ENCODE measurements at regions not wholly inside any gene's neighbourhood (a gene's known extent, or its start where the extent isn't known, plus 50 kb on each side); places are given as distances from the start of the nearest gene placed in this dataset.

GRCh38 chr5:5558102-5558501 lies 135.6 kb downstream of the ICE1 start:
- 74 to 78% methylated on average over 3 to 6 of the region's 6 CpGs for WGBS, 2 donors (ENCODE audit: low coverage in 1 of 2)
- H3K27ac ChIP-seq = no peak overlapping the region
- in situ Hi-C loops (cut with MboI; ENCODE audit: low pct_ligation_motif_present in 1 of 4, low pct_unique_long_range_greater_than_20kb in 1 of 4, low sequenced_read_pairs in 3 of 4) = no loop called here
- intact Hi-C loops (cut with DNase I; ENCODE audit: low total_unique reads) = no loop called here
- no peaks in the 10 kb centered on the region for H3K27me3 ChIP-seq
- H3K4me3 ChIP-seq = no peak overlapping the region
- TF ChIP-seq POLR2AphosphoS5 (IDR thresholded peaks at IDR 0.05) = no peak
- no peak for TF ChIP-seq POLR2A (IDR thresholded peaks at IDR 0.05)
- TF ChIP-seq CTCF (IDR thresholded peaks at IDR 0.05) = no peak
- TF ChIP-seq EP300 (IDR thresholded peaks at IDR 0.05; ENCODE audit: low read depth) = no peak
- H3K36me3 ChIP-seq = no peaks in the 10 kb centered on the region
- DNase-seq = no peak
- no peaks in the 10 kb centered on the region for H3K4me1 ChIP-seq
- no peaks in the 10 kb centered on the region for H3K9me3 ChIP-seq

- in situ Hi-C loops (cut with MboI; ENCODE audit: low pct_ligation_motif_present in 1 of 4, low pct_unique_long_range_greater_than_20kb in 1 of 4, low sequenced_read_pairs in 3 of 4) (no loop called here), intact Hi-C loops (cut with DNase I; ENCODE audit: low total_unique reads) (no loop called here)
- H3K27me3 ChIP-seq = no peaks in the 10 kb centered on the region
- no peak overlapping the region for H3K4me3 ChIP-seq
- no peak for DNase-seq
- no peaks in the 10 kb centered on the region for H3K9me3 ChIP-seq
- TF ChIP-seq EP300 (IDR thresholded peaks at IDR 0.05; ENCODE audit: low read depth) (no peak), POLR2A (IDR thresholded peaks at IDR 0.05) (no peak), POLR2AphosphoS5 (IDR thresholded peaks at IDR 0.05) (no peak), CTCF (IDR thresholded peaks at IDR 0.05) (no peak)
- no peaks in the 10 kb centered on the region for H3K36me3 ChIP-seq
- no peaks in the 10 kb centered on the region for H3K4me1 ChIP-seq
- no peak overlapping the region for H3K27ac ChIP-seq
- WGBS, 2 donors (ENCODE audit: low coverage in 1 of 2) = 83 to 85% methylated on average over 1 to 4 of the region's 4 CpGs
Measured at GRCh38 chr5:5551499-5551898, 129.0 kb downstream of the ICE1 start.

GRCh38 chr5:5546408-5546807 lies 123.9 kb downstream of the ICE1 start:
- Histone ChIP-seq H3K27me3 (no peaks in the 10 kb centered on the region), H3K4me3 (no peak overlapping the region), H3K27ac (no peak overlapping the region), H3K4me1 (no peaks in the 10 kb centered on the region), H3K36me3 (no peaks in the 10 kb centered on the region), H3K9me3 (no peaks in the 10 kb centered on the region)
- intact Hi-C loops (cut with DNase I; ENCODE audit: low total_unique reads) = no loop called here
- no peak for DNase-seq
- TF ChIP-seq POLR2A (IDR thresholded peaks at IDR 0.05) = no peak
- no peak for TF ChIP-seq CTCF (IDR thresholded peaks at IDR 0.05)
- no peak for TF ChIP-seq POLR2AphosphoS5 (IDR thresholded peaks at IDR 0.05)
- TF ChIP-seq EP300 (IDR thresholded peaks at IDR 0.05; ENCODE audit: low read depth) = no peak
- in situ Hi-C loops (cut with MboI; ENCODE audit: low pct_ligation_motif_present in 1 of 4, low pct_unique_long_range_greater_than_20kb in 1 of 4, low sequenced_read_pairs in 3 of 4) = no loop called here
- 70 to 87% methylated on average over 3 of the region's 3 CpGs for WGBS, 2 donors (ENCODE audit: low coverage in 1 of 2)

- in situ Hi-C loops (cut with MboI; ENCODE audit: low pct_ligation_motif_present in 1 of 4, low pct_unique_long_range_greater_than_20kb in 1 of 4, low sequenced_read_pairs in 3 of 4) = no loop called here
- 62 to 66% methylated on average over 3 to 8 of the region's 8 CpGs for WGBS, 2 donors (ENCODE audit: low coverage in 1 of 2)
- no peak for DNase-seq
- H3K9me3 ChIP-seq = no peaks in the 10 kb centered on the region
- no peaks in the 10 kb centered on the region for H3K36me3 ChIP-seq
- no peaks in the 10 kb centered on the region for H3K27me3 ChIP-seq
- H3K27ac ChIP-seq = no peak overlapping the region
- TF ChIP-seq POLR2AphosphoS5 (IDR thresholded peaks at IDR 0.05) (no peak), CTCF (IDR thresholded peaks at IDR 0.05) (no peak), EP300 (IDR thresholded peaks at IDR 0.05; ENCODE audit: low read depth) (no peak), POLR2A (IDR thresholded peaks at IDR 0.05) (no peak)
- H3K4me3 ChIP-seq = no peak overlapping the region
- intact Hi-C loops (cut with DNase I; ENCODE audit: low total_unique reads) = no loop called here
- no peaks in the 10 kb centered on the region for H3K4me1 ChIP-seq
Measured at GRCh38 chr5:5544094-5544663, 121.7 kb downstream of the ICE1 start.

Measured in transverse colon (tissue), 4 donors.